Naive B cell (primary cell): ENCODE measurements at regions not wholly inside any gene's neighbourhood (a gene's known extent, or its start where the extent isn't known, plus 50 kb on each side); places are given as distances from the start of the nearest gene placed in this dataset.
"Not testable (repeated sequence)": the region's sequence is repeated elsewhere in the genome, so short reads cannot be mapped to it uniquely, and the experiment has no call there.

ENCODE experiments used
- ATAC-seq, 2 donors: fragments of 150-1000 bp; cut with Tn5 transposase; 2 replicates each; pipeline ENCODE4 v1.10.0; 2021; ENCODE audit warnings: low read depth in 2 of 2, mild to moderate bottlenecking in 2 of 2, moderate library complexity in 2 of 2
- DNase-seq: peaks from one replicate; pipeline ENCODE4 v3.0.0; 2022
- H3K27ac Mint-ChIP-seq, 6 donors: one replicate each; pipeline ENCODE4 v1.8.0; 2020 to 2022; ENCODE audit warnings: mild to moderate bottlenecking in 6 of 6, mixed read lengths in 6 of 6, moderate library complexity in 5 of 6, inconsistent platforms in 2 of 6
- H3K27me3 Mint-ChIP-seq, 3 donors: one replicate each; pipeline ENCODE4 v1.8.0; 2021 to 2022; ENCODE audit warnings: mixed read lengths in 3 of 3, mild to moderate bottlenecking in 1 of 3
- H3K36me3 Mint-ChIP-seq, 2 donors: one replicate each; pipeline ENCODE4 v1.8.0; 2020 to 2022; ENCODE audit warnings: mixed read lengths in 2 of 2, inconsistent platforms in 1 of 2, mild to moderate bottlenecking in 1 of 2
- H3K4me1 Mint-ChIP-seq, 3 donors: one replicate each; pipeline ENCODE4 v1.8.0; 2020 to 2022; ENCODE audit warnings: mixed read lengths in 3 of 3, inconsistent platforms in 1 of 3, mild to moderate bottlenecking in 1 of 3, moderate library complexity in 1 of 3
- H3K4me3 Mint-ChIP-seq, 8 donors: one replicate each; pipeline ENCODE4 v1.8.0; 2020 to 2022; ENCODE audit warnings: mild to moderate bottlenecking in 8 of 8, mixed read lengths in 8 of 8, moderate library complexity in 8 of 8, inconsistent platforms in 2 of 8
- H3K9me3 Mint-ChIP-seq, 7 donors: one replicate each; pipeline ENCODE4 v1.8.0; 2020 to 2022; ENCODE audit warnings: mixed read lengths in 7 of 7, mild to moderate bottlenecking in 5 of 7, inconsistent platforms in 2 of 7, moderate library complexity in 1 of 7

DNA sequence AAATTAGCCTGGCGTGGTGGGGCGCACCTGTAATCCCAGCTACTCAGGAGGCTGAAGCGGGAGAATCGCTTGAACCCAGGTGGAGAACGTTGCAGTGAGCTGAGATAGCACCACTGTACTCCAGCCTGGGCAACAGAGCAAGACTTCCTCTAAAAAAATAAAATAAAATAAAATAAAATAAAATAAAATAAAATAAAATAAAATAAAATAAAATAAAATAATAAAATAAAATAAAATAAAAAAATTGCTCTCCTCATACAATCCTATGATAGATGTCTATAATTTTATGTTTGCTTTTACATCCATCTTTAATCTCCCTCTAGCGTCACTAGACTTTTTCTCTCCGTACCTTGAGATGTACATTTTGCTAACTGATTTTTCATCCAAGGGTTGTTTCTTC, 51.8 kb upstream of the CPSF6 start:
- not testable (repeated sequence) for H3K36me3 Mint-ChIP-seq, H3K4me3 Mint-ChIP-seq, H3K27me3 Mint-ChIP-seq, H3K4me1 Mint-ChIP-seq, ATAC-seq, H3K27ac Mint-ChIP-seq, DNase-seq
- peaks cover 5 to 32% (median 17%) of the 10 kb centered on the region in 7 donors for H3K9me3 Mint-ChIP-seq

DNA sequence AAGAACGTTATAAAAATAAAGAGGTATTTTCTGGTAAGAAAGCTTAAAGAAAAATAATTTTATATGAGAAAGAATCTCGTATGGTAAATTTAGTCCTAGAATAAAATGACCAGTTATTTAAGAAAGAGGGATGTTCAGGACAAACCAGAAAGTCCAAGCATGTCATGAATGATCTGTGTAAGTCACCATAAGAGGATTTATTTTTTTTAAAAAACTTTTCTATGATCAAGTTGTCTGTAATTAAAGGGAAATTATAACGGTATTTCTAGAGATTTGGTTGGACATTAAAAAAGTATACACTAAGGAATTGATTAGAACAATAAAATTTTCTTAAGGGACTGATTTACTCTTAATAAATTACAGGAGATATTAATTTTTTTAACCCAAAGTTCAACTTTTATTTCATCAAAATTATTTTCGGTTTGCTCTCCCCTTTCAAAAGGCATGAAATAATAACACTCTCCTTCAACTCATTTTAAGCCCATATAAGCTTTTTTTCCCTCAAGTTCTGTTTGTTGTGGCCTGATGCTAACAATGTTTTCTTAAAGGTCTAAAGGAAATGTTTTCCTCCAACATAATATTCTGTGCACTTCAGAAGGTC, 49.9 kb upstream of the CPSF6 start:
- Mint-ChIP-seq H3K4me3 (no peak overlapping the region), H3K27ac (no peak overlapping the region), H3K9me3 (peaks cover 5 to 31% (median 17%) of the 10 kb centered on the region in 7 donors), H3K27me3 (no peaks in the 10 kb centered on the region), H3K36me3 (peaks cover 5 to 9% of the 10 kb centered on the region in 2 donors), H3K4me1 (no peaks in the 10 kb centered on the region)
- DNase-seq (no peak), ATAC-seq (no peak)
